Large intestine (tissue), 3 donors: ENCODE measurements at regions not wholly inside any gene's neighbourhood (a gene's known extent, or its start where the extent isn't known, plus 50 kb on each side); places are given as distances from the start of the nearest gene placed in this dataset.

ENCODE experiments used
- DNase-seq, 2 donors: peaks; one replicate each; pipeline versions ENCODE4 v3.0.0 to v3.0.0-alpha.2; 2013
- H3K27ac ChIP-seq: one replicate; pipeline ENCODE4 v1.5.1; 2013; ENCODE audit warnings: low read length
- H3K27me3 ChIP-seq: 2 replicates; pipeline ENCODE4 v1.6.1; 2013; ENCODE audit warnings: low read length; ENCODE audit not compliant: control insufficient read depth, insufficient read depth
- H3K36me3 ChIP-seq: 2 replicates; pipeline ENCODE4 v1.6.1; 2013; ENCODE audit warnings: low read length; ENCODE audit not compliant: control insufficient read depth, insufficient read depth
- H3K4me1 ChIP-seq: one replicate; pipeline ENCODE4 v1.6.1; 2013; ENCODE audit warnings: low read length; ENCODE audit not compliant: control insufficient read depth, insufficient read depth
- H3K4me3 ChIP-seq: one replicate; pipeline ENCODE4 v1.5.1; 2013; ENCODE audit warnings: low read length
- H3K9me3 ChIP-seq: one replicate; pipeline ENCODE4 v1.6.1; 2013; ENCODE audit warnings: mild to moderate bottlenecking, low read depth, low read length, moderate library complexity; ENCODE audit not compliant: control insufficient read depth
- WGBS: methylation state at CpG from one replicate; pipeline ENCODE4 v1.1.5; 2013; ENCODE audit warnings: low lambda C conversion rate; ENCODE audit not compliant: insufficient coverage; 5-methylcytosine and 5-hydroxymethylcytosine counted together

GRCh38 chr7:118114175-118114574 is 69.8 kb upstream of the LSM8 start:
- H3K27me3 ChIP-seq = no peaks in the 10 kb centered on the region
- no peak overlapping the region for H3K4me3 ChIP-seq
- no peak overlapping the region for H3K27ac ChIP-seq
- no peak for DNase-seq
- H3K36me3 ChIP-seq = no peaks in the 10 kb centered on the region
- H3K4me1 ChIP-seq = no peaks in the 10 kb centered on the region
- WGBS = no CpG with 5 or more reads among the region's 10 CpGs
- H3K9me3 ChIP-seq = no peaks in the 10 kb centered on the region

- no peak for DNase-seq
- Histone ChIP-seq H3K4me1 (no peaks in the 10 kb centered on the region), H3K4me3 (no peak overlapping the region), H3K27ac (no peak overlapping the region), H3K27me3 (no peaks in the 10 kb centered on the region), H3K9me3 (no peaks in the 10 kb centered on the region), H3K36me3 (no peaks in the 10 kb centered on the region)
- no CpG with 5 or more reads among the region's 3 CpGs for WGBS
These were observed 54.7 kb upstream of the LSM8 start for GRCh38 chr7:118129041-118129795.

GRCh38 chr7:118132764-118133163 is 51.2 kb upstream of the LSM8 start:
- Histone ChIP-seq H3K9me3 (no peaks in the 10 kb centered on the region), H3K4me1 (no peaks in the 10 kb centered on the region), H3K4me3 (no peak overlapping the region), H3K27me3 (no peaks in the 10 kb centered on the region), H3K27ac (no peak overlapping the region), H3K36me3 (no peaks in the 10 kb centered on the region)
- no peak for DNase-seq
- WGBS = 80% methylated on average over 1 of the region's 2 CpGs
